Stimulated activated CD8-positive, alpha-beta memory T cell treated with anti-CD3 and anti-CD28 coated beads, Interleukin-4, amount 100 ng/mL, for 24 hours (primary cell): ENCODE measurements at regions not wholly inside any gene's neighbourhood (a gene's known extent, or its start where the extent isn't known, plus 50 kb on each side); places are given as distances from the start of the nearest gene placed in this dataset.

Experiments
- DNase-seq: peaks from one replicate; pipeline ENCODE4 v3.0.0-alpha.2; 2020; ENCODE audit warnings: low read depth

- DNase-seq = no peak
Observed at GRCh38 chr12:111174961-111175345, 193.9 kb downstream of the PHETA1 start.

GRCh38 chr12:111174251-111174960 is 194.5 kb downstream of the PHETA1 start:
- no peak for DNase-seq

- no peak for DNase-seq
Observed at GRCh38 chr12:111173836-111174235, 195.1 kb downstream of the PHETA1 start.

GRCh38 chr12:111173391-111173790 is 195.5 kb downstream of the PHETA1 start:
- DNase-seq = no peak

GRCh38 chr12:111172786-111173185 is 196.1 kb downstream of the PHETA1 start:
- no peak for DNase-seq

GRCh38 chr12:111171832-111172231 is 197.1 kb downstream of the PHETA1 start:
- no peak for DNase-seq

GRCh38 chr12:111171345-111171744 is 197.6 kb downstream of the PHETA1 start:
- no peak for DNase-seq

GRCh38 chr12:111170543-111170942 is 198.4 kb downstream of the PHETA1 start:
- no peak for DNase-seq

GRCh38 chr12:111169456-111169855 is 199.4 kb downstream of the PHETA1 start:
- no peak for DNase-seq

- DNase-seq = no peak
Observed at GRCh38 chr12:111169032-111169431, 199.9 kb downstream of the PHETA1 start.

- no peak for DNase-seq
Observed at GRCh38 chr12:111168009-111168900, 200.6 kb downstream of the PHETA1 start.

- no peak for DNase-seq
Observed at GRCh38 chr12:111166779-111167540, 201.9 kb downstream of the PHETA1 start.

GRCh38 chr12:111164833-111165525 is 203.9 kb downstream of the PHETA1 start:
- DNase-seq = no peak

- DNase-seq = no peak
Observed at GRCh38 chr12:111163422-111163821, 205.5 kb downstream of the PHETA1 start.

- DNase-seq = no peak
Observed at GRCh38 chr12:111161898-111162297, 207.0 kb downstream of the PHETA1 start.

GRCh38 chr12:111160350-111161241 is 208.3 kb downstream of the PHETA1 start:
- no peak for DNase-seq

- DNase-seq = no peak
Observed at GRCh38 chr12:111158992-111159391, 209.9 kb downstream of the PHETA1 start.

- DNase-seq = no peak
Observed at GRCh38 chr12:111157486-111157885, 211.4 kb downstream of the PHETA1 start.

GRCh38 chr12:111156304-111156703 is 212.6 kb downstream of the PHETA1 start:
- DNase-seq = no peak

- DNase-seq = no peak
Observed at GRCh38 chr12:111155521-111155920, 213.4 kb downstream of the PHETA1 start.

- no peak for DNase-seq
Observed at GRCh38 chr12:111155020-111155419, 213.9 kb downstream of the PHETA1 start.
